Upper lobe of right lung (tissue), 1 donor: ENCODE measurements at regions not wholly inside any gene's neighbourhood (a gene's known extent, or its start where the extent isn't known, plus 50 kb on each side); places are given as distances from the start of the nearest gene placed in this dataset.

Experiments
- ATAC-seq: fragments of 200-7000 bp; cut with Tn5 transposase; one replicate; pipeline ENCODE4 v1.9.1; 2020; ENCODE audit warnings: mild to moderate bottlenecking, moderate library complexity
- DNase-seq: peaks from one replicate; pipeline ENCODE4 v3.0.0-alpha.2; 2020
- H3K27ac ChIP-seq: fragments of 200-600 bp; one replicate; pipeline ENCODE4 v1.8.0; 2022
- H3K27me3 ChIP-seq: fragments of 200-600 bp; one replicate; pipeline ENCODE4 v1.8.0; 2022; ENCODE audit warnings: mild to moderate bottlenecking
- H3K36me3 ChIP-seq: fragments of 200-600 bp; one replicate; pipeline ENCODE4 v1.8.0; 2022
- H3K4me1 ChIP-seq: fragments of 200-600 bp; one replicate; pipeline ENCODE4 v1.8.0; 2022
- H3K4me3 ChIP-seq: fragments of 200-600 bp; one replicate; pipeline ENCODE4 v1.8.0; 2022; ENCODE audit warnings: mild to moderate bottlenecking
- H3K9me3 ChIP-seq: fragments of 200-600 bp; one replicate; pipeline ENCODE4 v1.8.0; 2022
- CTCF ChIP-seq: fragments of 200-600 bp; IDR thresholded peaks from one replicate; pipeline ENCODE4 v1.8.0; 2022; ENCODE audit warnings: antibody characterized with exemption
- intact Hi-C: fragments of 100-400 bp; cut with DNase I; formaldehyde crosslinking; loops from one replicate; pipeline ENCODE4 v1.11.0; 2022
- donor health status: DM: no; HTN: yes; CAD: no; lungs with severe emphysema.

- Histone ChIP-seq H3K27me3 (no peaks in the 10 kb centered on the region), H3K36me3 (no peaks in the 10 kb centered on the region), H3K9me3 (no peaks in the 10 kb centered on the region), H3K4me1 (no peaks in the 10 kb centered on the region), H3K27ac (no peak overlapping the region), H3K4me3 (no peak overlapping the region)
- no peak for DNase-seq
- intact Hi-C loops, result no loop called here
- no peak for TF ChIP-seq CTCF
- peak; percentile 62 for ATAC-seq
Measured at GRCh38 chr7:156456503-156457115, 184.0 kb upstream of the RNF32 start.

- no peak overlapping the region for H3K27ac ChIP-seq
- H3K4me3 ChIP-seq, result no peak overlapping the region
- H3K27me3 ChIP-seq, result no peaks in the 10 kb centered on the region
- ATAC-seq, result no peak
- intact Hi-C loops, result no loop called here
- no peaks in the 10 kb centered on the region for H3K4me1 ChIP-seq
- no peak for DNase-seq
- no peaks in the 10 kb centered on the region for H3K9me3 ChIP-seq
- H3K36me3 ChIP-seq, result no peaks in the 10 kb centered on the region
- no peak for TF ChIP-seq CTCF
Measured at GRCh38 chr7:156456032-156456431, 184.5 kb upstream of the RNF32 start.

GRCh38 chr7:156450473-156450872 is 190.1 kb upstream of the RNF32 start:
- Histone ChIP-seq H3K4me1 (no peaks in the 10 kb centered on the region), H3K27me3 (no peaks in the 10 kb centered on the region), H3K27ac (no peak overlapping the region), H3K36me3 (no peaks in the 10 kb centered on the region), H3K4me3 (no peak overlapping the region), H3K9me3 (no peaks in the 10 kb centered on the region)
- intact Hi-C loops, result no loop called here
- no peak for TF ChIP-seq CTCF
- DNase-seq (no peak), ATAC-seq (no peak)

GRCh38 chr7:156448918-156449317 is 191.7 kb upstream of the RNF32 start:
- H3K9me3 ChIP-seq, result no peaks in the 10 kb centered on the region
- no peak for ATAC-seq
- H3K4me3 ChIP-seq, result no peak overlapping the region
- no peaks in the 10 kb centered on the region for H3K36me3 ChIP-seq
- no peaks in the 10 kb centered on the region for H3K4me1 ChIP-seq
- no peak for TF ChIP-seq CTCF
- no peaks in the 10 kb centered on the region for H3K27me3 ChIP-seq
- DNase-seq, result no peak
- no peak overlapping the region for H3K27ac ChIP-seq
- intact Hi-C loops, result no loop called here

GRCh38 chr7:156446990-156447389 is 193.6 kb upstream of the RNF32 start:
- H3K9me3 ChIP-seq, result no peaks in the 10 kb centered on the region
- H3K27me3 ChIP-seq, result no peaks in the 10 kb centered on the region
- H3K4me3 ChIP-seq, result no peak overlapping the region
- no peaks in the 10 kb centered on the region for H3K36me3 ChIP-seq
- no peaks in the 10 kb centered on the region for H3K4me1 ChIP-seq
- no peak overlapping the region for H3K27ac ChIP-seq
- intact Hi-C loops, result no loop called here
- DNase-seq, result no peak
- no peak for TF ChIP-seq CTCF
- ATAC-seq, result no peak
